ENCODE measurements at regions not wholly inside any gene's neighbourhood (a gene's known extent, or its start where the extent isn't known, plus 50 kb on each side); places are given as distances from the start of the nearest gene placed in this dataset.
"Not testable (repeated sequence)": the region's sequence is repeated elsewhere in the genome, so short reads cannot be mapped to it uniquely, and the experiment has no call there.

GRCh38 chr3:40756500-40756899 lies 231.7 kb downstream of the ZNF621 start:
- no peak for DNase-seq

DNA sequence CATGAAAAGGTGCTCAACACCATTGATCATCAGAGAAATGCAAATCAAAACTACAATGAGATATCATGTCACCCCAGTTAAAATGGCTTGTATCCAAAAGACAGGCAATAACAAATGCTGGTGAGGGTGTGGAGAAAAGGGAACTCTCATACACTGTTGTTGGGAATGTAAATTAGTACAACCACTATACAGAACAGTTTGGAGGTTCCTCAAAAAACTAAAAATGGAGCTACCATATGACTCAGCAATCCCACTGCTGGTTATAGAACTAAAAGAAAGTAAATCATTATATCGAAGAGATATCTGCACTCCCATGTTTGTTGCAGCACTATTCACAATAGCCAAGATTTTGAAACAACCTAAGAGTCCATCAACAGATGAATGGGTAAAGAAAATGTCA lies 238.0 kb downstream of the ZNF621 start:
- DNase-seq = not testable (repeated sequence)

DNA sequence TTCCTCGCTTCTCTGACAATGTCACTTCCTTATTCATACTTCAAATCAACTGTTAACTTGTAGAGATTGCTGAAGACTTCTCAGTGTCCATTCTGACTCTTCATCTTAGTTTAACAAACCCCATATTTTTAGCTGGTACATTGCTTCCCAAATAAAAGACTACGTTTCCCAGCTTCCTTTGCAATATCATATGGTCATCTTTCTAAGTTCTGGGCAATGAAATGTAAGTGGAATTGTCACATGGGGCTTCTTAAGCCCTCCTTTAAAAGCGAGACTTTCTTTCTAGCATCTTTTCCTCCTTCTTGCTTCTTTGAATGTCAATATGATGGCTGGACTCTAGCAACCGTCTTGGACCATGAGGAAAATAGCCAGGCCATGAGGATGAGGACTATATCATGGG lies 239.0 kb downstream of the ZNF621 start:
- DNase-seq = no peak

GRCh38 chr3:40764747-40765146 lies 240.0 kb downstream of the ZNF621 start:
- no peak for DNase-seq

DNA sequence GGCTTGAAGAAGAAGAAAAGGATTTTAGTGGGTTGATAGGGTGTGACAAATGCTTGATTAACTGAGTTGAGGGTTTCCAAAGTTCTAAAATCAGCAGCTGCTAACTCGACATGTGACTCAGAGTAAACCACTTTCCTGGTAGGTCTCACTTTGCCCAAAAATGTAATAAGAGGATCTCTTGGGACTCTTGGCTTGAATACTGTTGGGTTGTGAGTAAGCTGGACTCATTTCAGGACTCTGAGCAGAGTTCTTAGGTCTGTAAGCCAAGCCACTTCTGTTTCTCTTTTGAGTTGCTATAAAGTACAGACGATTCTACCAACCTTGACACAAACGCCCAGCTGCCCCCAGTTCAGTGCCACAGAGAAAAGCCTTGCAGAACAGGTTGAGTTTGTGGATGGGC lies 241.1 kb downstream of the ZNF621 start:
- no peak for DNase-seq

DNA sequence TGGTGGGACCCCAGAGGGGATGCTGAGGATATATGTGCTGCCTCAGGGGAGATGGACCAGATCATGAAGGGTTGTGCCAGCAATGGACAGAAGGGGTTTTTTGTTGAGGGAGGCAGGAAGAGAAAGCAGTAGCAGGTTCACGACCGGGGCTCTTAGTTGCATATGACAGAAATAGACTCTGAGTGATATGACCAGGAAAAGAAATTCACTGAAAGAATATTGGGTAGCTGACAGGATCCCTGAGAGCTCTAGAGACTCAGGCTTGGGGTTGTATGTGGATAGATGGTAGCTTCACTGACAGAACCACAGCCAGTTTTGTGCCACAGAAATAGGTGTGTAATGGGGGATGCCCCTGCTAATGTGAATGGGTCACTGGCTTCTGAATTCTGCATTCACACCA lies 241.6 kb downstream of the ZNF621 start:
- no peak for DNase-seq

DNA sequence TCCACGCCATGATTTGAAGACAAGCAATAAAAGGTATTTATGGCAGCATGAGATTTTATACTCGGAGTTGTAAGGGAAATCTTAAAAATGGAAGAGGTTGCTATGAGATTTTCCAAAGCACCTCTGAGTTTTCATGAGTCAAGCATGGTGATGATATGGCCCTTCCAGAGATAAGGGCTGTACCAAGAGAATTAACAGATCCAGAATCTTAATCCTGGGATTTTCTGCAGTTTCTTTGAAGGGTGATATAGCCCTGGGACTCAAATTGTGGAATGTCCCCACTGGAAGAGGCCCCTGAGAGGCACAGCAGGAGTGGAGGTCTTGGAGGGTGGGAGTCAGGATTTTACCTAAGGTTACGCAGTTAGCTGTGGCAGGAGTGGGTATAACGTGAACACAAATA lies 243.3 kb downstream of the ZNF621 start:
- DNase-seq = no peak

DNA sequence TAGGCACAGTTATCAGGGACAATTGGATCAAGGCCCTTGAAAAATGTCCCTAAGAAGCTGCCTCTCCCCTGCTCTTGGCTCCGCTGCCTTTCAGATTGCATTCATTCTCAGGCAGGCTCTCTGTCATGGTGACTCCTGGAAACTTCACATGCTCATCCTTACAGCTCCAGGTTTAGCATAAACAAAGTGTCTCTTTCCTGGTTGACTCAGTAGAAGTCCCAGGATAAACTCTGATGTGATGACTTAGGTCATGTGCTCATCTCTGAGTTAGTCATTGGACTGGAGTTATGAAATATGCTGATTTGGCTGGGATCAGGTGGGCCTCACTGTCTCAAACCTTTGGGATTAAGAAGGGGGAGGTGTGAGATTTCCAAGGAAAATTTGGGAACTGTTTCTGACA lies 243.8 kb downstream of the ZNF621 start:
- DNase-seq = no peak

DNA sequence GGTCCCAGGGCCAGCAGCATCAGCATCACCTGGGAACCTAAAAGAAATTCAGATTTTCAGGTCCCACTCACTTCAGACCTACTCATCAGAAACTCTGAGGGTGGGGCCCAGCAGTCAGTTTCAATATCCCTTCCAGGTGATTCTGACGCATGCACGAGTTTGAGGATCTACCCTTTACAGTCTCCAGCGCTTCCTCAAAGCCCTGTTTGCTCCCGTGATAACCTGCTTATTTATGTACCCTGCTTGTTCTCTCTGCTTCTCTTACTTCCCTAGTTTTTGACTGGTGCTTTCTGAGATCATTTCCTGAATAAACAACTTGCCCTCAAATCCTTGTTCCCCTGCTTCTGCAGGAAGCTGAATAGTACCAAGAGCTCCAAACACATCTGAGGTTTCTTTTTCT lies 245.3 kb downstream of the ZNF621 start:
- no peak for DNase-seq

DNA sequence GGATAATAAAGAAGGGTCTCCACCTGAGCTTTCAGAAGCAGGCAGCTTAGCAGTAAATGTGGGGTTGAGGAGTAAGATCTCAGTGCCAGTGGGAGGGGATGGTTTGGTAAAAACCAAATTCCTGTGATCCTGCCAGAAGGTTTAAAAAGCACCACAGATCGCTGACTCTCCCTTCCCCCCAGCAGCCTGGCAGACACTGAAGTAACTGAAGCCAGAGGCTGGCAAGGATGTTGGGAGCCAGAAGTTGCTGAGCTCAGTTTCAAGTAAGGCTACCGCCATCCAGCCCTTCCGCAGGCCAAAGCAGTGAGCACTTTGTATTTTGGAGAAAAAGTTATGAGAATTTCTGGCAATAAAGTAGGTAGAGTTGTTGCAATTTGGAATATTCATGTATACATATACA lies 246.4 kb downstream of the ZNF621 start:
- DNase-seq = no peak

- DNase-seq = no peak
Observed at GRCh38 chr3:40779039-40779438, 254.3 kb downstream of the ZNF621 start.

DNA sequence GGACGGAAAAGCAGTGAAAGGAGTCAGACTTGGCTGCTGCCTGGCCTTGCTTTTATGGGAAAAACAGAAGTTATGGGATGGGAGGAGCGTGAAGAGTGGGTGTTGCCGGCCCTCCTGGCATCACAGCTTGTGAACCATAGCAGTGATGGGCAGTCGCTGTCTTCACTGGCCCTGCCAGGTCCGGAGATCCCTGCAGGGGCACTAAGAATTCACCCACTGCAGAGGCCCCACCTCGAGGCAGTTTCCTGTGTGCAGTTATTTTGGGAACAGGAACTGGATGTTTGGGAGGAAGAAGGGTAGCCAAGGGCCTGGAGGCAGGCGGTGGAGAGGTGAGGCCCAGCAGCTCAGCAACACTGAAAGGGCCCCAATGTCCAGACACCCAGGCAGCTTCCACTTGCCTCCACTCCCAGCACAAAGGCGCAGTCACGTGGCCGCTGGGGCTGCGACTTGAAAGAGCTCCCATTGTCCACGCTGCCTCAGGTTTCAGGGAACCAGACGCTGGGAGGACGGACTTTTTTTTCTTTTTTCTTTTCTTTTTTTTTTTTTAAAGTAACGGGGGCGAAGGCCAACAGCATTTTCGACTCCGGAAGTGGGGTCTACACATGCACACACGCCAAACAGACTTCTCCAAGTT lies 255.6 kb downstream of the ZNF621 start:
- DNase-seq = no peak

- no peak for DNase-seq
Observed at GRCh38 chr3:40780925-40781406, 256.2 kb downstream of the ZNF621 start.

DNA sequence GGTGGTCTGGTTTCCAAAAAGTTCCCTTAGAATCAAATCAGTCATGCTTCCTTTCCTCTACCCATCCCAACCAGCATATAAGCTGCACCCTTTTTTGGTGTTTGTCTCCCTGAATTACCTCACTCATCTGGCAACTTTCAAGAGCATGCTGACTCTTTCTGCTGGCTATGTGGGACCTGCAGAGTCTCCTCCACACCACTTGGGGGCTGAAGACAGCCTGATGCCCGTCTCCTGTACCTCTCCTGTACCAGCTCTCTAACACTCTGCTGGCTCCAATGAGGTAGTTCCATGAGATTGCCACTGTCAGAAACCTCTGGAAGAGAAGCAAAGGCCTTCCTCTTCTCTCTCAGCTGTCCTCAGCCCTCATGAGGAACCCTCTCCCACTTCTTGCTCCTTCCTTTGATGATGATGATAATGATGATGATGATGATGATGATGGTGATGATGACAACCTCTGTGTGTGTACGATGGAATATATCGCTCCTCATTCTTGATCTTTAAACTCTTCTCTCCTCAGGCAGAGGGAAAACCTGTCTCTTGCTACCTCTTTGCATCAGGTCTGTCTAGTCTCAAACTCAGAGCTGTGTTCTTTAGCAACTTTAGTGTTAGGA lies 257.5 kb downstream of the ZNF621 start:
- no peak for DNase-seq

DNA sequence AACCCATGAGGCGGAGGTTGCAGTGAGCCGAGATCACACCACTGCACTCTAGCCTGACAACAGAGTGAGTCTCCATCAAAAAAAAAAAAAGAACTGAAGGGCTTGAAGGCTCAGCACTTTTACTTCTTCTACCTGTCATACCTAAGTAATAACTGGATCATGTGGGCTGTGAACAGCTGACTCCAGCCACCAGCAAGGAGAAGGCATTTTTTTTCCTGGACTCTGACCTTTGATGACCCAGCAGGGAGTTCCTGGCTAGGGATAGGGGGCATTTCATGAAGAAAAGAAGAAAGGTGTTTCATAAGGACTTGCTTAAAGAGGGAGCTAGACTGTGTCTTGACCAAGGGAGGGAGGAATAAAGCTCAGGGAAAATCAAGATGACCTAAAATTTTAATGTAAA lies 266.0 kb downstream of the ZNF621 start:
- no peak for DNase-seq

- no peak for DNase-seq
Observed at GRCh38 chr3:40793730-40794129, 269.0 kb downstream of the ZNF621 start.

GRCh38 chr3:40800343-40800742 lies 275.6 kb downstream of the ZNF621 start:
- DNase-seq = no peak

GRCh38 chr3:40801284-40801741 lies 276.6 kb downstream of the ZNF621 start:
- DNase-seq = no peak

DNA sequence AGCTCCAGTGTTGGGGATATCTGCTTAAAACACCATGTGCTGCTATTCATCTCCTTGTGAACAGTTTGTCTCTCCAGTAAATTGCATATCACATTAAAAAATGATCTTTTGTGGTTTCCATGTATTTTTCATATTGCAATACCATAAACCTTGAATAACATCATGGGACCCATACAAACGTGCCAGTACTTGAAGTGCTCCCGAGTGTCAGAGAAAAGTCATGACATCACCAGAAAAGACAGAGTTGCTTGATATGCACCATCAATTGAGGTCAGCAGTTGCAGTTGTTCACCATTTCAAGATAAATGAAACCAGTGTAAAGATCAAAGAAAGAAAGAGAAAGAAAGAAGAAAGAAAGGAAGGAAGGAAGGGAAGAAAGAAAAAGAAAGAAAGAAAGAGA lies 278.6 kb downstream of the ZNF621 start:
- DNase-seq = no peak

DNA sequence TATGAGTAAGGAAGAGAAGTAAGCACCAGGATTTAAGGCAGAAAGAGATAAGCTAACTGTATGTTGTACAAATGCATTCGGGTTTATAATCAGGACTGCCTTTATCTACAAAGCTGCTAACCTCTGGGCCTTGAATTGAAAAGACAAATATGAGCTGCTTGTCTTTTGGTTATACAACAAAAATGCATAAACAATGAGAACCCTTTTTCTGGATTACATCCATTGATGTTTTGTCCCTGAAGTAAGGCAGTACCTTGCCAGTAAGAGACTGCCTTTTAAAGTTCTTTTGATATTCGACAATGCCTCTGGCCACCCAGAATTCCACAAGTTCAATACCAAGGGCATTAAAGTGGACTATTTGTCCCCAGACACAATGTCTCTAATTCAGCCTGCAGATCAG lies 280.7 kb downstream of the ZNF621 start:
- DNase-seq = no peak

DNA sequence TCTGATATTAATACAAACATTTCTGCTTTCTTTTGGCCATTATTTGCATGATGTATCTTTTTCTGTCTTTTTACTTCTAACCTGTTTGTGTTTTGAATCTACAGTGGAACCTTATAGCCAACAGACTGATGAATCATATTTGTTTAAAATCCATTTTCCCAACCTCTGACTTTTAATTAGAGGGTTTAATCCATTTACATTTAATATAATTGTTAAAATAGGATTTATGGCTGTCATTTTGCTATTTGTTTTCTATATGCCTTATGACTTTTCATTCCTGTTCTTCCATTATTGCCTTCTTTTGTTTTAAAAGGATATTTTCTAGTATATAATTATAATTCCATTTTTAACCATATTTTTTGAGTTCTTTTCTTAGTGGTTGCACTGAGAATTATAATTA lies 286.1 kb downstream of the ZNF621 start:
- DNase-seq = no peak

- DNase-seq = no peak
Observed at GRCh38 chr3:40817017-40817416, 292.3 kb downstream of the ZNF621 start.

GRCh38 chr3:40821315-40821714 lies 296.6 kb downstream of the ZNF621 start:
- no peak for DNase-seq

GRCh38 chr3:40827226-40827625 lies 302.5 kb downstream of the ZNF621 start:
- no peak for DNase-seq
